ENCODE measurements at regions not wholly inside any gene's neighbourhood (a gene's known extent, or its start where the extent isn't known, plus 50 kb on each side); places are given as distances from the start of the nearest gene placed in this dataset.

GRCh38 chr12:115451151-115451779 is 767.3 kb upstream of the TBX3 start:
- no peak for DNase-seq

GRCh38 chr12:115450710-115451109 is 766.7 kb upstream of the TBX3 start:
- DNase-seq = no peak

GRCh38 chr12:115450017-115450416 is 766.0 kb upstream of the TBX3 start:
- no peak for DNase-seq

- no peak for DNase-seq
These were observed 765.6 kb upstream of the TBX3 start for GRCh38 chr12:115449526-115449925.

GRCh38 chr12:115444346-115444745 is 760.4 kb upstream of the TBX3 start:
- no peak for DNase-seq

- no peak for DNase-seq
These were observed 759.5 kb upstream of the TBX3 start for GRCh38 chr12:115443351-115443938.

GRCh38 chr12:115440438-115440837 is 756.5 kb upstream of the TBX3 start:
- DNase-seq = no peak

- no peak for DNase-seq
These were observed 755.1 kb upstream of the TBX3 start for GRCh38 chr12:115439008-115439601.

- no peak for DNase-seq
These were observed 754.3 kb upstream of the TBX3 start for GRCh38 chr12:115438314-115438713.

- no peak for DNase-seq
These were observed 753.1 kb upstream of the TBX3 start for GRCh38 chr12:115437061-115437567.

- no peak for DNase-seq
These were observed 749.1 kb upstream of the TBX3 start for GRCh38 chr12:115433014-115433634.

GRCh38 chr12:115430636-115431035 is 746.7 kb upstream of the TBX3 start:
- no peak for DNase-seq

- no peak for DNase-seq
These were observed 742.8 kb upstream of the TBX3 start for GRCh38 chr12:115426732-115427131.

GRCh38 chr12:115424003-115424402 is 740.0 kb upstream of the TBX3 start:
- no peak for DNase-seq

GRCh38 chr12:115423546-115423987 is 739.6 kb upstream of the TBX3 start:
- DNase-seq = no peak

GRCh38 chr12:115422845-115423545 is 739.0 kb upstream of the TBX3 start:
- DNase-seq = no peak

GRCh38 chr12:115421796-115422709 is 738.1 kb upstream of the TBX3 start:
- DNase-seq = no peak

- DNase-seq = no peak
These were observed 737.4 kb upstream of the TBX3 start for GRCh38 chr12:115421350-115421749.

GRCh38 chr12:115419145-115419646 is 735.2 kb upstream of the TBX3 start:
- DNase-seq = no peak

GRCh38 chr12:115417610-115418009 is 733.6 kb upstream of the TBX3 start:
- no peak for DNase-seq

- DNase-seq = no peak
These were observed 732.9 kb upstream of the TBX3 start for GRCh38 chr12:115416869-115417268.

- DNase-seq = no peak
These were observed 729.7 kb upstream of the TBX3 start for GRCh38 chr12:115413626-115414025.

Data from NCI-H2107 (cell line).